HepG2 (cell line): ENCODE measurements at regions not wholly inside any gene's neighbourhood (a gene's known extent, or its start where the extent isn't known, plus 50 kb on each side); places are given as distances from the start of the nearest gene placed in this dataset.

Source experiments
- ATAC-seq: fragments of 200-7000 bp; cut with Tn5 transposase; 3 replicates; pipeline ENCODE4 v1.9.1; 2020; ENCODE audit warnings: mild to moderate bottlenecking, moderate library complexity
- BruUV-seq: library from RNA; stranded (reverse); fragments of 400-500 nt; replicated peaks from 2 replicates; lab custom pipeline; 2021; lab: Mats Ljungman, UMichigan
- CTCF ChIA-PET: fragments of 300-600 bp; formaldehyde crosslinking; extraction: SDS; loops from one replicate; lab custom pipeline; 2021; ENCODE audit warnings: low total read pairs, inconsistent platforms, low intra/inter-chr PET ratio; lab: Yijun Ruan, JAX
- POLR2A ChIA-PET: fragments of 350-600 bp; sonication (Branson Sonifier 250); formaldehyde crosslinking; loops from one replicate; lab custom pipeline; 2020; ENCODE audit warnings: antibody characterized with exemption, inconsistent platforms; lab: Yijun Ruan, JAX
- DNase-seq: peaks from one replicate; pipeline ENCODE4 v3.0.0-alpha.2; 2015; ENCODE audit warnings: low spot score
- FAIRE-seq: peaks from 3 replicates; lab custom pipeline; 2011; peaks lifted over from hg19 to GRCh38; lab: Jason Lieb, UNC
- H2AFZ ChIP-seq: one replicate; pipeline ENCODE4 v1.6.1; 2011; ENCODE audit warnings: low read length, inconsistent platforms
- H3K27ac ChIP-seq: fragments of 300-600 bp; 3 replicates; pipeline ENCODE4 v1.8.0; 2011; ENCODE audit warnings: mixed run types, mild to moderate bottlenecking, mixed read lengths, low read length, inconsistent platforms; ENCODE audit not compliant: insufficient read depth; ENCODE audit errors: extremely low read length
- H3K27me3 ChIP-seq, 2 experiments: fragments of 200-600 bp in 1 of 2; 2 replicates in 1 of 2; 3 replicates in 1 of 2; pipeline versions ENCODE4 v1.6.0 to v1.8.0; 2011; ENCODE audit warnings: low read length in 2 of 2, mild to moderate bottlenecking in 2 of 2, moderate library complexity in 2 of 2, inconsistent platforms in 1 of 2; ENCODE audit not compliant: insufficient read depth in 2 of 2, control insufficient read depth in 1 of 2
- H3K36me3 ChIP-seq, 2 experiments: fragments of 200-600 bp in 1 of 2; replicated peaks in 1 of 2; 2 replicates in 1 of 2; 3 replicates in 1 of 2; pipeline versions ENCODE4 v1.5.1 to v1.8.0; 2011; ENCODE audit warnings: low read length in 2 of 2, inconsistent platforms in 1 of 2; ENCODE audit not compliant: insufficient read depth in 2 of 2, control insufficient read depth in 1 of 2
- H3K4me1 ChIP-seq: 2 replicates; pipeline ENCODE4 v1.5.1; 2012; ENCODE audit warnings: low read length, inconsistent platforms; ENCODE audit not compliant: insufficient read depth
- H3K4me2 ChIP-seq: 2 replicates; pipeline ENCODE4 v1.6.0; 2011; ENCODE audit warnings: low read depth, low read length, inconsistent platforms
- H3K4me3 ChIP-seq, 3 experiments: fragments of 200-600 bp in 1 of 3; sonication (generic), shearing (Covaris generic) in 1 of 3; replicated peaks in 1 of 3; 2 replicates each; pipeline ENCODE4 v1.5.1; 2011 to 2016; ENCODE audit warnings: low read length in 3 of 3, inconsistent platforms in 2 of 3, low read depth in 2 of 3, mild to moderate bottlenecking in 2 of 3, control low read depth in 1 of 3, mixed read lengths in 1 of 3; ENCODE audit not compliant: insufficient read depth in 1 of 3
- H3K79me2 ChIP-seq: one replicate; pipeline ENCODE4 v1.6.1; 2011; ENCODE audit warnings: low read length, inconsistent platforms; ENCODE audit not compliant: insufficient read depth
- H3K9ac ChIP-seq: 2 replicates; pipeline ENCODE4 v1.6.0; 2011; ENCODE audit warnings: mild to moderate bottlenecking, low read depth, low read length, inconsistent platforms; ENCODE audit not compliant: insufficient read depth
- H3K9me3 ChIP-seq: 2 replicates; pipeline ENCODE4 v1.5.1; 2012; ENCODE audit warnings: mild to moderate bottlenecking, low read length
- H4K20me1 ChIP-seq: 2 replicates; pipeline ENCODE4 v1.6.0; 2011; ENCODE audit warnings: inconsistent platforms, mild to moderate bottlenecking, low read length, moderate library complexity; ENCODE audit not compliant: insufficient read depth
- ARNT2 ChIP-seq: sonication (generic); formaldehyde crosslinking; IDR thresholded peaks from 2 replicates; pipeline ENCODE4 v1.8.0; 2022; ENCODE audit warnings: mild to moderate bottlenecking, low read depth, missing genetic modification reagents, moderate library complexity
- PRDM15 ChIP-seq: sonication (generic); formaldehyde crosslinking; IDR thresholded peaks from 2 replicates; pipeline ENCODE4 v1.4.0; 2020; ENCODE audit warnings: missing genetic modification reagents
- ZNF33B ChIP-seq: sonication (generic); formaldehyde crosslinking; IDR thresholded peaks from 2 replicates; pipeline ENCODE4 v1.5.1; 2020; ENCODE audit warnings: mild to moderate bottlenecking, missing genetic modification reagents
- ZNF816 ChIP-seq: sonication (generic); formaldehyde crosslinking; IDR thresholded peaks from 2 replicates; pipeline ENCODE4 v1.8.0; 2022; ENCODE audit warnings: missing genetic modification reagents, mild to moderate bottlenecking, borderline replicate concordance
- ZSCAN30 ChIP-seq: sonication (generic); formaldehyde crosslinking; IDR thresholded peaks from 2 replicates; pipeline ENCODE4 v1.5.0; 2020; ENCODE audit warnings: mild to moderate bottlenecking, missing genetic modification reagents
- WGBS: methylation state at CpG from one replicate; pipeline ENCODE4 v1.1.6; 2017; ENCODE audit warnings: low lambda C conversion rate; 5-methylcytosine and 5-hydroxymethylcytosine counted together
- in situ Hi-C: cut with HindIII; loops from 2 replicates; pipeline ENCODE4 v1.10.0; 2017; ENCODE audit warnings: low pct_unique_long_range_greater_than_20kb; ENCODE audit not compliant: extremely low pct_ligation_motif_present
- intact Hi-C: fragments of 100-400 bp; cut with micrococcal nuclease; formaldehyde crosslinking; loops from one replicate; pipeline ENCODE4 v1.10.0; 2022; ENCODE audit not compliant: unreplicated experiment

- DNase-seq = no peak
- Histone ChIP-seq H3K27ac (no peak overlapping the region), H3K4me2 (no peak overlapping the region), H3K9me3 (no peaks in the 10 kb centered on the region), H3K9ac (no peak overlapping the region), H3K27me3 (no peaks in the 10 kb centered on the region), H3K79me2 (no peaks in the 10 kb centered on the region), H3K4me1 (no peaks in the 10 kb centered on the region), H3K36me3 (no peaks in the 10 kb centered on the region), H2AFZ (no peak overlapping the region), H3K4me3 (no peak overlapping the region), H4K20me1 (no peaks in the 10 kb centered on the region)
- CTCF ChIA-PET = no interaction called here
- no peak for TF ChIP-seq ZNF33B
- TF ChIP-seq PRDM15 (CRISPR knock-in tag) = no peak
- no peak for TF ChIP-seq ARNT2
- no peak for TF ChIP-seq ZSCAN30 (CRISPR knock-in tag)
- TF ChIP-seq ZNF816 (CRISPR knock-in tag) = no peak
- no peak for FAIRE-seq
- WGBS = 50% methylated on average over 14 of the region's 25 CpGs
- in situ Hi-C loops (no loop called here), intact Hi-C loops (no loop called here)
- POLR2A ChIA-PET = no interaction called here
- ATAC-seq = no peak
- no TSS peak for BruUV-seq
Measured at GRCh38 chr13:37934339-37935191, 65.0 kb upstream of the TRPC4 start.
